Activated CD8-positive, alpha-beta memory T cell treated with anti-CD3 and anti-CD28 coated beads for 4 hours (primary cell): ENCODE measurements at regions not wholly inside any gene's neighbourhood (a gene's known extent, or its start where the extent isn't known, plus 50 kb on each side); places are given as distances from the start of the nearest gene placed in this dataset.
"Not testable (repeated sequence)": the region's sequence is repeated elsewhere in the genome, so short reads cannot be mapped to it uniquely, and the experiment has no call there.

Experiments
- DNase-seq, 2 donors: peaks; one replicate each; pipeline ENCODE4 v3.0.0-alpha.2; 2020; ENCODE audit warnings: low read depth in 2 of 2

DNA sequence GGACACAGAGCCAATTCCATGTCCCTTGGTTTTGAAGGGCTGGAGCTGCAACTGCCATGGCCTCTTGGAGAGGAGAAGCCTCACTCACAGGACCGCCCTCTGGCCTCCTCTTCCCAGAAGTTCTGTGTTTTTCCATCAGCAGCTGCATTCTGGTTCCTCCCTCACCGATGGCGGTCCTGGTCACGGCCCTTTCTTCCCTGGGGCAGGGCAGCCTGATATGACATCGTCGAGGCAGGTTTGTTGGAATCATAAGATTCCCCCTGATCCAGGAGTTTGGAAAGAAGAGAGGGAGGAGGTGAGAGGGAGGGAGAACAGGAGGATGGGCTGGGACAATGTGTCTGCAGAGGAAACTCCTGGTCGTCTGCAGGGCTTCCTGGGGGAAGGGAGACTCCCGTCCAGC is 82.7 kb upstream of the PDZD8 start:
- DNase-seq, result no peak

DNA sequence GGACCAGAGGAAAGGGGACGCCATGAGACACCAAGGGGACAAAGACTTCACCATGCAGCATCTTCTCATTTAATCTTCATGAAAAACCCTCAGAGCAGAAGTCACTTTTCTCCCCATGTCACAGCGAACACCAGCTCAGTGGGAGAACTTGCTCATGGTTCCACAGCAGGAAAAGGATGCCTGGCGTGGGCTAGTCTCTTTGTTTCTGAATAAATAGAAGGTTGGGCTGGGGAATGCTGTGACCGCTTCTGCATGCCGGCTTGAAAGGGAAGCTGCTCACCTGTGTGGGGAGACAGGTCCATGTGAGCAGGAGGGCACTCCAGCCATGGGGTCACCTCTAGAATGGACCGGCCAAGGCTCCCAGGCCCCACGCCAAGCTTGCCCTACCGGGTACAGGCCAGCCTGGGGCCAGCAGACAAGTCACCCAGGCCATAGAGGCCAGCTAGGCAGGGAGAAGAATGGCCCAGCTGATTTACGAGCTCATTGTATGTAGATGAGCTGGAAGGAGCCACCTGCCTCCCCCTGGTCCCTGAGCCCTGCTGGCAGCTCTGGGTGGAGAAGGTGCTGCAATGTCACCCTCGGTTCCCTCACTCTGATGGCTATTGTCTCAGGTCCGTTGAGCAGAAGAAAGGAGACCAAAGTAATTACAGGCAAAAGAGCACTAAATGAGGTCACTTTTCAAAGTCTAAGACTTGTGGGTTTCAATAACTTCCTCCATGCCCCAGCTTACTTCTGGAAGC is 82.0 kb upstream of the PDZD8 start:
- DNase-seq, result no peak

DNA sequence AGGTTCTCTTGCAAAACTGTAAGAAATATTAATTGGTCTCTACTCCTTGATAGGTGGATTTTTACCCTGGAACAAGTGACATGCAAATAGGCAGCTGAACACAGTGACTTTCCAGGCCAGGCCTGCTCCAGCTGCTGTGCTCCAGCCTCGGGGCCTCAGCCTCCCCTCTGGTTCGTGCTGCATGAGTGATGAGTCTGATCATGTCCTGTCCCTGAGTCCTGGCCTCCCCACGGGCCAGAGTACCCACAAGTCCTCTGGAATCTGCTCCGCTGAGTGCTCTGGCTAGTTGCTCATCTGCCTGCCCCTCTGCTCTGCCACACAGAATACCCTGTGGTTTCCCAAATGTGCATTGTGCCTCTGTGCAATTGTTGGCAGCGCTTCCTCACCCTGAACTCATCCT is 80.1 kb upstream of the PDZD8 start:
- DNase-seq, result no peak

DNA sequence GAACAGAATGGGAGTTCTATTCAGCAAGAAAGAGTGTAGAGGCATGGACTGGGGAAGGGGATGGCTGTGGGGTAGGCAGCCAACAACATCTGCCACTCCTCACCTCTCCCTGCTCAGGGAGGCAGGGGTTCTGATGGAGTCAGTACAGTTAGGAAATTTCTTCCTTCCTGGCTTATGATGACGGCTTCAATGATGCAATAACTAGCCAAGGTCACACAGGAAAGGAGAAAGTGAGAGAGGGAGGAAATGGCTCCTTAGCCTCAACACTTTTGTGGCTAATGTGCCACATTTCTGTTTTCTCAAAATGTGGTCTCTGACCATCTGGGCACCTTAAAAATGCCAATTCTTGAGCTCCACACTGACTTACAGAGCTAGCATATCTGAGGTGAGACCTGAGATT is 79.3 kb upstream of the PDZD8 start:
- DNase-seq, result no peak

DNA sequence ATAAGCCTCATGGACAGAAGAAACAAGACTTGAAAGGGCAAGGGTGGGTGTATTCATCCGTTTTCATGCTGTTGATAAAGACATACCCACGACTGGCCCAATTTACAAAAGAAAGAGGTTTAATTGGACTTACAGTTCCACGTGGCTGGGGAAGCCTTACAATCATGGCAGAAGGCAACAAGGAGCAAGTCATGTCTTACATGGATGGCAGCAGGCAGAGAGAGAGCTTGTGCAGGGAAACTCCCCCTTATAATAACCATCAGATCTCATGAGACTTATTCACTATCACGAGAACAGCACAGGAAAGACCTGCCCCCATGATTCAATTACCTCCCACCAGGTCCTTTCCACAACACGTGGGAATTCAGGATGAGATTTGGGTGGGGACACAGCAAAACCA is 78.2 kb upstream of the PDZD8 start:
- DNase-seq, result not testable (repeated sequence)

DNA sequence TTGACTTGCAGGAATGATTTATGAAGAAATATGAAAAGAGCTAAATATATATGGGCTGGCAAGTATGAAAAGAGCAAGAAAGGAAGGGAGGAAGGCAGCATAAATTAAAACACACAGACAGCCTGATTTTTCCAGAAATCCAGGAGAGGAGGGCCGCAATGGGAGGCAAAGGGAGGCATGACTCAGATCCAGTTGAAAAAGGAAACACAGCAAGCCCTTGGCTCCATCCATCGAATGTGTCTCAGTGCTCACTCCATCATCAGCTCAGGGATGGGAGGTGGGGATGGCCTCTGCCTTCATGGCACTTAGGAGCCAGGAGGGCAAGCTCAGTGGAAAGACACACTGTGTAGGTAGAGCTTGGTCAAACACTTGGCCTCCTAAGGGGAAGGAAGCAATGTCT is 75.7 kb upstream of the PDZD8 start:
- DNase-seq, result no peak

DNA sequence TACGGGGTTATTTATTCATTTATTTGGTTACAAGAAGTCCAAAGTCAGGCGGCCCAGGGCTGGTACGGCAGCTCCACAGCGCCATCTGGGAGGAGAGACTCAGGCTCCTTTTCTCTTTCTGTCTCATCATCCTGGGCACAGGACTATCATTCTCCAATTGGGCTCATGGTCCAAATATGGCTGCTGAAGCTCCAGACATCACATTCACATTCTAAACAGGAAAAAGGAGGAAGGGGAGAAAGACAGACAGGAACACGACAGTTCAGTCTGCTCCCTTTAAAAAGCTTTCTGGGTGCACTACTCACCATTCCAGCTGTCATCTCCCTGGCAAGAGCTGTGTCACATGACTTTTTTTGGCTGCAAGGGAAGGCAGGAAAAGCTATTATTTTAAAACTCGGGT is 74.4 kb upstream of the PDZD8 start:
- no peak for DNase-seq

DNA sequence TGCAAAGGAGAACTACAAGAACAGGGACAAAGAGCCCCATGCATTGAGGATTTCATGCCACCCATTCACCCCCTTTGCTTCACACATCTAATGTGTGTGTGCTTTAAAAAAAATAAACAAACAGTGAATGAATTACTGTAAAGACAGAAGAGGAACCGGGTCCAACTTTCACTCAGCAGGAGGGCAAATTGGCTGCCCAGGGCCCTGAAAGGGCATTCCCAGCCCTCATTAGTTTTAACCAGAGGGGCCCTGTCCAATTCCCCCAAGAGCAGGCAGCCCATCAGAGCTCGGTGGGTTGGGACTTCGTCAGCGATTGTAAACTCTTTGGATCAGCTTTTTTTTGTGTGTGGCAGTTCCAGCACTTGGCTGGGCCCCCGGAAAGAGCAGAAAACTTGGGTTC is 73.6 kb upstream of the PDZD8 start:
- DNase-seq, result no peak

DNA sequence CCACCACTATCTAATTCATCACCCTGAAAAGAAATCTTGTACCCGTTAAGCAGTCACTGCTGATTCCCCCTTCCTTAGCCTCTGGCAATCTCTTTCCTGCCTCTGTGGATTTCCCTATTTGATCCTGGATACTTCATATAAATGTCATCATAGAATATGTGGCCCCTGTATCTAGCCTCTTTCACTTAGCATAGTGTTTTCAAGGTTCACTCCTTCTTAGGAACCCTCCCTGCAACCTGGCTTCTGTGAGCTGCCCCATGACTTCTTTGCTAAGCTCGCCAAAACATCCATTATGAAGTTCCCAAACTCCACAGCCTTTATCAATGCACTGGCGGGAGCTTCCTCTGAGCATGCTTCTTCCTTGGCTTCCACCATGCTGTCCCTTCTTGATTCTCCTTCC is 70.8 kb upstream of the PDZD8 start:
- DNase-seq, result no peak

DNA sequence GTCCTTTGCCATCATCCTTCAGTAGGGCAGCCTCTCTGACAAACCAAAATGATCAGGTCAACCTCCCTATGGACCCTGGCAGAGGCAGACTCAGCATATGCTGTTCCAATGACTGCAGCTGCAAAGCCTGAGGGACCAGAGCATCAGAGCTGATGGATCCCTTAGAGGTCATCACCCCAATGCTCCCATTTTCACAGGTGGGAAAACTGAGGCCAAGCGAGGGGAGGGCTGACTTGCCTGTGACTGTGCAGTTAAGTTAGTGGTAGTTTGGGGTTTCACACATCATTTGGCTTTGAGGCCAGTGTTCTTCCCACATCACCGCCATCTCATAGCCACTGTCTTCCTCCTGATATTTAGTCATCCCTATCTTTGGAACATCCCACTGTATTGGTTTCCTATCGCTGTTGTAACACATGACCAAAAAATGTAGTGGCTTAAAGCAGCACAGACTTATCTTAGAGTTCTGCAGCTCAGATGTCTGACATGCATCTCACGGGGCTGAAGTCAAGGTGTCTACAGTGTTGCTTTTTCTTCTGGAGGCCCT is 69.3 kb upstream of the PDZD8 start:
- no peak for DNase-seq

DNA sequence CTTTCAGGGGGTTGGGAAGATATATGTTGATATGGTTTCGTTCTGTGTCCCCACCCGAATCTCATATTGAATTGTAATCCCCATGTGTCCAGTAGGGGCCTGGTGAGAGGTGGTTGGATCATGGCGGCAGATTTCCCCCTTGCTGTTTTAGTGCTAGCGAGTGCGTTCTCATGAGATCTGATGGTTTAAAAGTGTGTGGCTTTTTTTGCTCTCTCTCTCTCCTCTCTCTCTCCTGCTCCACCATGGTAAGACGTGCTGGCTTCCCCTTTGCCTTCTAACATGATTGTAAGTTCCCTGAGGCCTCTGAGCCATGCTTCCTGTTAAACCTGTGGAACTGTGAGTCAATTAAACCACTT is 68.4 kb upstream of the PDZD8 start:
- no peak for DNase-seq

DNA sequence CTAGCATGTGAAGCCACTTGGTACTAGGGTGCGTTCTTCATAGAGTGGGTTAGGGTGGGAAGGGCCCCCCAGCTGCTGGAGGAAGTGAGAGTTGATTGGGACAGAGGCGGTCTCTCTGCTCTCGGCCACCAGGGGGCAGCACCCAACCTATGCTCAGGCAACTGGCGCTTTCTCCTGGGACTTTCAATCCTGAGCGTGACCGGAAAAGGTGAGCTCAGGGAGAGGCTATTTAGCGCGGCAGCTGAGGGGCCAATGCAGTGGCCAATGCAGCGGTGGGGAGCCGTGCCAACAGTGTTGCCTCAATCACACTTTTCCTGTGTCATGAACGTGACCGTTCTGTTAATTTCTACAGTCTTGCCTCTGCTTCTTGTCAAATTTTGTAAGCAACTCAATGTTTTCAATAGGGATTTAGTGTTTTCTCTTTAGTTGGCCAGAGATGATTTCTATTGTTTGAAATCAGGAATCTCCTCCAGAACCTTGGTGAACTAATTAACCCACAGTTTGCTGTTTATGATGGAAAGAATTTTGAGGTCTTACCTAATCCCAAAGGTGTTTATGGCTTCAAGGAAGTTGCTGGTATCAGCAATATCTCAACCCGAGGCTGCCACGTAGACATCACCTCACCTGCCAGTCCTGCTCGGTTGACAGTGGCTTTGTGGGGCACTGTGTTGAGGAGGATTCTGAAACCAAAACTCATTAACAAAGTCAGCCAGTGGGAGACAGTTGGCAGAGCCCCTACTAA is 67.9 kb upstream of the PDZD8 start:
- DNase-seq, result peak; percentile 6 to 8

DNA sequence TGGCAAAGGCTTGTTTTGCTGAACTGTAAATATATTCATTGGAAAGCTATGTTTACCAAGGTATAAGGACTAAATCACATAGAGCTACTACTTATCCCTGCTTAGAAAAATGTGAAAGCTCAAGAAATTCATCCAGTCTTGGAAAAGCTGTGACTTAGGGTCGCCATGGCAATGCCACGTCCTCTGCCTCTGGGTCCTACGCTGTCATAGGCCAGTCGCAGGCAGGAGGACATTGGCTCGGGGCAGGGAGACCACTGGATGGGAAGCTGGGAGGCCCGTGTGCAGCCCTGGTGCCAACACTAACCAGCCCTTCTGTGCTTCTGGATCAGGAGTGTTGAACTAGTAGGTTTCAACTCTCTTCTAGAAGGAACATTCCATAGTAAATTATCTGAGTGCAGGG is 67.3 kb upstream of the PDZD8 start:
- no peak for DNase-seq

DNA sequence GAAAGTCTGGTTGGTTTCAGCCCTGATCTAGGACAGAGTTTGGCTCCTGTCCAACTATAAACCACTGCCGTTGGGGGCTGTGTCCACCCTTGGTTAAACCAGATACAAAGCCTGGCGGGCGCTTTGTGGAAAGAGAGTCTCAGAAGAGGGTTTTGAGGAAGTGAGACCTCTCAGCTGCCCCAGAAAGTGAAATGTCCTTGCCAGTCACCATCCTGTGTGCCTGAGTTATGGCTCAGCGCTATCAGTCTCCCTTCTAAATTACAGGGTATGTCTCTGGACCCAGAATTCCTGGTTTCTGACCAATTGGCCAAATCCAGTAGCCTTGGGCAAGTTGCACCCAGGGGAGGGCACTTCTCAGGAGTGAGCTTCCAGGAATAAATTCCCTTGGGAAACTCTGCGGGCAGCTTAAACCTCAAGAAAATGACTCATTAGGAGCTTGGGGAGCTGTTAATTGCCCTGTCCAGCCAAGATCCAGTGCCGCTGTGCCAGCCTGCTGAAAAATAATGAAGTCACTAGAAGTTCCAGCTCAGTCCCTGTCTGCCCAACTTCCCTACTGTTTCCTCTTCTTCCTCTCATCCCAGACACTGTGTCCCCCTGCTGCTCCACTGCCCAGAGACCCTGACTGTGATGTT is 66.7 kb upstream of the PDZD8 start:
- no peak for DNase-seq

DNA sequence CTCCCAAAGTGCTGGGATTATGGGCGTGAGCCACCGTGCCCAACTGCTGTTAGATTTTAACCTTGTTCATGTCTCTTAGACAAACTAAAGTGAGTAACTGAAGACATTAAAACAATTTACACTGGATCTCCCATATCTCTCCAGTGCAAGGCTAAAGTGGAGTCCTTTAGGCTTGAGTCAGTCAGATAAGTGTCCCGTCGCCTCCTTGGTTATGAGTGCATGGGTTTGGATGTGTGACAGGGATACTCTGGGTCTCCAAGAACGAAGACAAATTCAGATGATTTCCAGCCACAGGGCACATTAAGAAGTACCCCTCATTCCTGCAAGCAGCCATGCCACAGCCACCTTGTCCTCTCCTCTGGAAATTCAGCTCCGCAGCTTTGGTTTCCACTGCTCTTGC is 66.1 kb upstream of the PDZD8 start:
- DNase-seq, result no peak

DNA sequence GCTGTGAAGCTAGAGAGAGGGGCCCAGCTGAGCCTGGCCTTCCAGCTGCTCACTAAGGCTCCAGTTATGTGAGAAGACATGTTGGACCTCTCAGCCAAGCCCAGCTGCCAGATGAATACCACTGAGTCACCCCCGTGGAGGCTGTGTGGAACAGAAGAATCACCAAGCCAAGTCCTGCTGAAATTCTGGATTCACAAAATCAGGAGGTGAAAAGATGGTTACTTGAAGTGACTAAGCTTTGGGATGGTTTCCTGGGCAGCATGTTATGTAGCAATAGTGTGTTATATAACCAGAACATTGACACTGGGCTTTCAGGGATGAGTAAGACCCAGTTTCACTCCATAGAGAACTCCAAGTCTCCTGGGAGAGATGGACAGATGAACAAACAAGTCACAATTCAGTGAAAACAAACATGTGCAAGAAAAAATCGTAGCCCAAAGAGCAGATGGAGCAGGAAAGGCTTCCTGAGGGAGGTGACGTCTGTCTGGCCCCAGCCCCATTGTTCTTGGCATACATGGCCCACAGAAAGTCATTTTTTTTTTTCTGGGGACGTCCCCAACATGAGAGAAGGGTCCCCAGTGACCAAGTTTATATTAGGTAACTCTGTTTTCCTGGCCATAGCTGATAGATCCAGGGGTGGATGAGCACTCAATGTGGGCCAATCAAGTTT is 64.1 kb upstream of the PDZD8 start:
- no peak for DNase-seq

DNA sequence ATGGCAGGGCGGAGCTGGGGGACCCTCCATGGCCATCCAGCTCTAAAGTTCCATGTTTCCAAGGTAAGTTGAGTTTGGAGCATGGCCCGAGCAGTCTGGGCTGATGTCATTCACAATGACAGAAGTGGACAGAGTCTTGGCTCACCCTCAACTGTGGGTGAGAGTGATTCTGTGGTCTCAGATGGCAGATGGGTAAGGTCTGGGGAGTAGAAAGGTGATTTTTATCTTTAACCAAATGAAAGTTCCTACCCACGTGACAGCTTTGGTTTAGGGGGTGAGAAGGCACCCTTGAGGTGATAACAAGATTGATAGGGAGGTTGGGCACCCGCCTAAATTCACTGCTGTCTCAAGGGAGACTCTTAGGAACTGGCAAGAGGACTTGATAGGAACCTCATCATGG is 57.6 kb upstream of the PDZD8 start:
- no peak for DNase-seq

DNA sequence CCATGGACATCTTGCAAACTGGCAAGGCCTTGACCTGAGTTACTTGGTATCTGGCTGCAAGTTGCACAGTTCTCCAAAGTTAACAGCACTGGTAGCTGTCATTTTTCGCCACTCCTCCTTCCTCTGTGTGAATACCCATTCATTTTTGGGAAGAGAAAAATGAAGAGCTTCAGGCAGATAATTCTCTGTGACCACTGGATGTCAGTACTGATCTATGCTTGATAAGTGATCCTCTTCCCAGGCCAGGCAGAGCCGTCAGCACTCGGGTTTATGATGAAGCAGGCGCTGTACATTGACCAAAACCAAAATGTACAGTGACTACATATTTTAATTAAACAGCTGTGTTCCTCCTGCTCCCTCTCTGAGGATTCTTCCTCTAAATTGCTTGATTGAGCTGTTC is 55.9 kb upstream of the PDZD8 start:
- no peak for DNase-seq

DNA sequence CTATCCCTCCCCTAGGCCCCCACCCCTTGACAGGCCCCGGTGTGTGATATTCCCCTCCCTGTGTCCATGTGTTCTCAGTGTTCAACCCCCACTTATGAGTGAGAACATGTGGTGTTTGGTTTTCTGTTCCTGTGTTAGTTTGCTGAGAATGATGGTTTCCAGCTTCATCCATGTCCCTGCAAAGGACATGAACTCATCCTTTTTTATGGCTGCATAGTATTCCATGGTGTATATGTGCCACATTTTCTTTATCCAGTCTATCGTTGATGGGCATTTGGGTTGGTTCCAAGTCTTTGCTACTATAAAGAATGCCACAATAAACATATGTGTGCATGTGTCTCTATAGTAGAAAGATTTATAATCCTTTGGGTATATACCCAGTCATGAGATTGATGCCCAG is 55.3 kb upstream of the PDZD8 start:
- DNase-seq, result not testable (repeated sequence)

DNA sequence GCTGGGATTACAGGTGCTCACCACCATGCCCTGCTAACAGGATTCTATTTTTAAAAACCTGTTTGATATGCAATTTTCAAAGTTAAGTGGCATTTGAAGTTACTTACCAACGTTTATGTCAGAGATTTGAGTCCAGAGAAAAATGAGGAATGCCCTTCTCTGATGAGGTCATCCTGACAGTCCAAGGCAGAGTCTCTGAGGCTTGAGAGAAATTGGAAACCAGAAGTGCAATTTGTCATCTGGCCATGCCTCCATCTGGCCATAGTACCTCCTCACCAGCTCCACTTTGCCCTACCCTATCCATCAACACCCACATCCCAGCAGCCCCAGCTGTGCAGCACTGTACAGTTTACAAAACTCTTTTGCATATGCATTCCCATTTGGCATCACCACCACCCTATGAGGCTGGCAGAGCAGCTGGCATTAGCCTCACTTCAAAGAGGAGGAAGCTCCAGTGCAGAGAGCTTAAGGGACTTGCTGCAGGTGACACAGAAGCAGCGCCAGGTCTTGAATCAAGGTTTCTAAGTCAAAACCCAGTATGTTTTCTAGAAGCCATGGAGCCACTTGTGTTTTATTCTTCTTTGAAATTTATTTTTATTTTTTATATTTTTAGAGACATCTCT is 54.5 kb upstream of the PDZD8 start:
- DNase-seq, result no peak

DNA sequence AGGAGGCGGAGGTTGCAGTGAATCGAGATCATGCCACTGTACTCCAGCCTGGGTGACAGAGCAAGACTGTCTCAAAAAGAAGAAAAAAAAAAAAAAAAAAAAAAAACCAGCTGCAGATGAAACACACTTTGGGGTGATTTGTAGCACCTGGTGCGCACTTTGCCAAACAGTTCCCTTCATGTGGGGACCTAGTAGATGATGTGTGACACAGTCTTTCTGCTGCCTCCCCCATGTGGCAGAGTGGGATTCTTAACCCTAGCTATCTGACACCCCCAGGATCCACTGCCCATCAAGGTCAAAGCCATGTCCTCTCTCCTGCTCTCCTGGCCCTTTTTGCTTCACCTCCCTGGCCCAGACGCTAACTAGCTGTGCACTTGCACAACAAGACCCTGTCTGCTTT is 52.1 kb upstream of the PDZD8 start:
- no peak for DNase-seq

DNA sequence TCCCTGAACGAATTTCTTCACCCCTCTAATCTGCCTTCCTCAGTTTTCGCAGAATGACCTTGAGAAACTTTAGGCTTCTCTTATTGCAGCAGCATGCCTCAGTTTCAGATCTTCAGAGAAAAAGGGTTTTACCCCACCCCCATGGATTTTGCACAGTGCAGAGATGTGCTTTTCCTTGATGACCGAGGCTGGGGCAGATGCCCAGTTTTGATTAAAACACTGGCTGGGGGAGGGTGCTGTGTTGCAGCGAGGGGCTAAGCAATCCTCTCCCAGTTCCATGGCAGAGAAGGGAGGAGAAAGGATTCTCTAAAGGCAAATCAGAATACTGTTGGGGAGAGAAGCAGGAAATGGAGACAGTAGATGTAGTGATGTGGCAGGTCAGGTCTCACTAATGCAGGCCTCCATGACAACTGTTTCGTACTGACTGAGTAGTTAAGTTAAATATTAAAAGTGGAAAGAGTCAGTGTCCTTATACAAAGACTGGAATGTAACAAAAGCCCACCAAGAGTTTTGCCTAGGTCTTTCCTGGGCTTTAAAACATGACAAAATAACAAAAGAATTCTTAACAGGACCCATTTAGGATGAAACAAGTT is 50.8 kb upstream of the PDZD8 start:
- DNase-seq, result no peak
